ENCODE measurements at regions not wholly inside any gene's neighbourhood (a gene's known extent, or its start where the extent isn't known, plus 50 kb on each side); places are given as distances from the start of the nearest gene placed in this dataset.

DNA sequence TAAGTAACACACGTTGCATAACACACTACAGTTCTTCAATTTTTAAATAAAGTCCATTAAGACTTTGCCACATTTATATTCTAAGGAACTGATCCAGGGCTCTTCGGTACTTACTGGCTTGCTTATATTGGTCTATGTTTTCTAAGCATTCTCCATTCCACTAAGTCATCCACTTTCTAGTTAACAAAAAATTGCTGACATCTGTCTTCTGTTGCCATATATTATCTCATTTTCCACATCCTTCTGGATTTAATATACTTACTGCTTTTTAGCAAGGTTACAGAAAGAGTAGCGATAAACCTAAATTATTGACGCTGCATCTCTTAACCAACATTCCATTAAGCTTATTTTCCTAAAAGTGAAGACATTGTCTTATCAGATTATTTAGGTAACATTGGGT is 238.4 kb upstream of the LRIG3 start:
- TF ChIP-seq, protein P1, sequence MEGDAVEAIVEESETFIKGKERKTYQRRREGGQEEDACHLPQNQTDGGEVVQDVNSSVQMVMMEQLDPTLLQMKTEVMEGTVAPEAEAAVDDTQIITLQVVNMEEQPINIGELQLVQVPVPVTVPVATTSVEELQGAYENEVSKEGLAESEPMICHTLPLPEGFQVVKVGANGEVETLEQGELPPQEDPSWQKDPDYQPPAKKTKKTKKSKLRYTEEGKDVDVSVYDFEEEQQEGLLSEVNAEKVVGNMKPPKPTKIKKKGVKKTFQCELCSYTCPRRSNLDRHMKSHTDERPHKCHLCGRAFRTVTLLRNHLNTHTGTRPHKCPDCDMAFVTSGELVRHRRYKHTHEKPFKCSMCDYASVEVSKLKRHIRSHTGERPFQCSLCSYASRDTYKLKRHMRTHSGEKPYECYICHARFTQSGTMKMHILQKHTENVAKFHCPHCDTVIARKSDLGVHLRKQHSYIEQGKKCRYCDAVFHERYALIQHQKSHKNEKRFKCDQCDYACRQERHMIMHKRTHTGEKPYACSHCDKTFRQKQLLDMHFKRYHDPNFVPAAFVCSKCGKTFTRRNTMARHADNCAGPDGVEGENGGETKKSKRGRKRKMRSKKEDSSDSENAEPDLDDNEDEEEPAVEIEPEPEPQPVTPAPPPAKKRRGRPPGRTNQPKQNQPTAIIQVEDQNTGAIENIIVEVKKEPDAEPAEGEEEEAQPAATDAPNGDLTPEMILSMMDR (IDR thresholded peaks at IDR 0.05) = no peak
- TF ChIP-seq POLR2AphosphoS5 (IDR thresholded peaks at IDR 0.05; ENCODE audit: low read depth, low read length) (no peak), TCF7L2 (IDR thresholded peaks at IDR 0.05; ENCODE audit: low read depth, low read length) (no peak)
